Activated CD4-positive, alpha-beta memory T cell treated with anti-CD3 and anti-CD28 coated beads for 36 hours (primary cell): ENCODE measurements at regions not wholly inside any gene's neighbourhood (a gene's known extent, or its start where the extent isn't known, plus 50 kb on each side); places are given as distances from the start of the nearest gene placed in this dataset.
"Not testable (repeated sequence)": the region's sequence is repeated elsewhere in the genome, so short reads cannot be mapped to it uniquely, and the experiment has no call there.

Experiments
- CTCF ChIA-PET: fragments of 350-600 bp; sonication (Branson Sonifier 250); formaldehyde crosslinking; loops from one replicate; lab custom pipeline; 2021; ENCODE audit warnings: antibody characterized with exemption, inconsistent platforms; lab: Charles Lee
- POLR2A ChIA-PET: fragments of 350-600 bp; sonication (Branson Sonifier 250); formaldehyde crosslinking; loops from one replicate; lab custom pipeline; 2021; ENCODE audit warnings: antibody characterized with exemption; lab: Charles Lee
- DNase-seq: peaks from one replicate; pipeline ENCODE4 v3.0.0-alpha.2; 2020
- H3K27ac Mint-ChIP-seq: one replicate; pipeline ENCODE4 v1.8.0; 2021; ENCODE audit warnings: mixed read lengths
- H3K27me3 Mint-ChIP-seq: one replicate; pipeline ENCODE4 v1.8.0; 2021; ENCODE audit warnings: mixed read lengths
- H3K36me3 Mint-ChIP-seq: one replicate; pipeline ENCODE4 v1.8.0; 2021; ENCODE audit warnings: mixed read lengths
- H3K4me1 Mint-ChIP-seq: one replicate; pipeline ENCODE4 v1.8.0; 2021; ENCODE audit warnings: low read depth, mixed read lengths
- H3K4me3 Mint-ChIP-seq: one replicate; pipeline ENCODE4 v1.8.0; 2021; ENCODE audit warnings: mild to moderate bottlenecking, mixed read lengths
- H3K9me3 Mint-ChIP-seq: one replicate; pipeline ENCODE4 v1.8.0; 2021; ENCODE audit warnings: mixed read lengths
- intact Hi-C: fragments of 100-400 bp; cut with micrococcal nuclease; formaldehyde crosslinking; loops from one replicate; pipeline ENCODE4 v1.15.1; 2023

DNA sequence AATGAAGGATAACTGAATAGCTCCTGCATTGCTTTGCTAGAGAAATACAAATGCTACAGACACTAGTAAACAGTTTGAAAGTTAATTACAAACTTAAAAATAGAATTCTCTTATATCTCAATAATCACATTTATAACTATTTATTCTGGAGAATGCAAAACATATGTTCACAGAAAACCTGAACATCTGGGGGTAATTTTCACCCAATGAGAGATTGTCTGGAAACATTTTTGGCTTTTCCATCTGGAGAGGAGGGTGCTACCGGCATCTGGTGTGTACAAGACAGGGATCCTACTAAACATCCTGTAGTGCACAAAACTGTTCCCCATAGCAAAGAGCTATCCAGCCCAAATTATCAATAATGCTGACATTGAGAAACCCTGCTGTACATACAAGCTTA, 378.4 kb upstream of the CHORDC1 start:
- no peaks in the 10 kb centered on the region for H3K36me3 Mint-ChIP-seq
- ChIA-PET POLR2A (no interaction called here), CTCF (no interaction called here)
- intact Hi-C loops = no loop called here
- H3K4me1 Mint-ChIP-seq = no peaks in the 10 kb centered on the region
- no peak overlapping the region for H3K27ac Mint-ChIP-seq
- DNase-seq = no peak
- H3K27me3 Mint-ChIP-seq = no peaks in the 10 kb centered on the region
- no peak overlapping the region for H3K4me3 Mint-ChIP-seq
- peaks cover 4% of the 10 kb centered on the region for H3K9me3 Mint-ChIP-seq

DNA sequence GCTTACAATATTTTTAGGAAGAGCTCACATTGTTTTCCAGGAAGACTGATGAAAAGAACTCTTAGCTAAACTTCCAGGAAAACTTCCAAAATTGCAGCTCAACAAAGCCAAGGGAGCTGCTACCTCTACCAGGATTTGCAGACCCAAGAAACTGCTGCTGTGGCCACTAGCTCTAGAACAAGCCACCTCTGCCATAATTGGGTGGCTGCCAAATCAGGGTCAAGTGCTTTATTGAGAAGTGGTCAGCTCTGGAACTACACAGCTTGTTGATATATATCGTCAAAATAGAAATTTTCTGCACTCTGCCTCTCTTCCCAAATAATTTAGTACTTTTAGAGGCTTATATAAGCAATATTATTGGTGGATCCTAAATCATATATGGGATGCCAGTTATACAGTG, 371.8 kb upstream of the CHORDC1 start:
- ChIA-PET CTCF (no interaction called here), POLR2A (no interaction called here)
- H3K27ac Mint-ChIP-seq = no peak overlapping the region
- H3K36me3 Mint-ChIP-seq = no peaks in the 10 kb centered on the region
- H3K4me3 Mint-ChIP-seq = no peak overlapping the region
- H3K4me1 Mint-ChIP-seq = no peaks in the 10 kb centered on the region
- DNase-seq = no peak
- H3K27me3 Mint-ChIP-seq = no peaks in the 10 kb centered on the region
- intact Hi-C loops = no loop called here
- peaks cover 7% of the 10 kb centered on the region for H3K9me3 Mint-ChIP-seq

DNA sequence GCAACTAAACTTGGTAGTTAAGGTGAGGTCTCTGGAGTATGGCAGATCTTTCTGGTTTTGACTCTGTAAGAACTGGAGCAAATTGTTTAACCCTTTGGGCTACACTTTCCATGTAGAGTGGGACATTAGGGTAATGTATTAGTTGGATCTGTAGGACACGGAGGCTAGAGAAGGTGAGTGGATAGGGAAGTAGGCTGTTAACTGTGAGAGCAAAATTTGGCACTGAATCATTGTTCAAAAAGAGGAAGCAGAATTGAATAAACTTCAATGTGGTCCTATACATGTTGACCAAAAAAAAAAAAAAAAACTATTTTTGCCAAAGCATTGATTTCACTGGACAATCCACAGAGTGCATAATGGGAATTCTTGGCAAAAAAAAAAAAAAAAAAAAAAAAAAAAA, 370.2 kb upstream of the CHORDC1 start:
- ChIA-PET POLR2A (no interaction called here), CTCF (no interaction called here)
- DNase-seq = no peak
- peaks cover 7% of the 10 kb centered on the region for H3K9me3 Mint-ChIP-seq
- H3K4me1 Mint-ChIP-seq = no peaks in the 10 kb centered on the region
- no peaks in the 10 kb centered on the region for H3K27me3 Mint-ChIP-seq
- H3K36me3 Mint-ChIP-seq = no peaks in the 10 kb centered on the region
- intact Hi-C loops = no loop called here
- H3K4me3 Mint-ChIP-seq = no peak overlapping the region
- no peak overlapping the region for H3K27ac Mint-ChIP-seq

DNA sequence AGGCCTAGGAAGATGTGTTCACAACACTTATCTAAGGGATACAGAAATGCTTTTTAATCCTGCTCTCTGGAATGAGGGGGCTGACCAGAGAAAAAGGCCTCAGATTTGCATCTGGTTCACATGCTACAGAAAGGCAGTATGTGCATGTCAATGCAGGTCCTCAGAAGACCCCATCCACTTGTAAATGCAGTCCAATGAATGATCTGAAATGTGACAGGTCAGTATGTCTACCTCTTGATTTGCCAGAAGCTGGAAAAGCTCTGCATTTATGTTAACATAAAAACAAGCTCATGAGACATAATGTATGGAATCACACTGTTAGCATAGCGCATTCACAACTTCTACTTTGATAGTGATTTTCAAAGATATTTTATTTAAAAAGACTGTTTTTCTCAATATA, 367.4 kb upstream of the CHORDC1 start:
- no peaks in the 10 kb centered on the region for H3K27me3 Mint-ChIP-seq
- H3K9me3 Mint-ChIP-seq = peaks cover 7% of the 10 kb centered on the region
- H3K4me1 Mint-ChIP-seq = no peaks in the 10 kb centered on the region
- CTCF ChIA-PET = no interaction called here
- intact Hi-C loops = no loop called here
- DNase-seq = no peak
- POLR2A ChIA-PET = no interaction called here
- H3K27ac Mint-ChIP-seq = no peak overlapping the region
- H3K4me3 Mint-ChIP-seq = no peak overlapping the region
- no peaks in the 10 kb centered on the region for H3K36me3 Mint-ChIP-seq

DNA sequence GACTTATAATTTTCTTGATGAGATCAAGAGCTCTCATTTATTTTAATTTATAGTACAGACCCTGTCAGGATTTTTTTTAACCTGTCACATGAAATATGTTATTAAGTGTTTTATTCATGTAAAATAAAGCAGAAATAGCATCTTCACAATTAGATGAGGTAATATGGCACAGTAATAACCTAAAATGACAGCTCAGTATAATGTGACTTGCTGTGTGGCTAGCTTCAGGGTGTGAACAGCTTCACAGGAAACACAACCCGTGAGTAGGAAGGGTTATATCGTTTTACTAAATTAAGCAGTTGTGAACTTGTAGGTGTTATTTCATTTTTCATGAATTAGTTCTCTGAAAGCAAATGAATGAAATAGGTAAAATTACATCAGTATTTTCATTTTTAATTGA, 366.9 kb upstream of the CHORDC1 start:
- ChIA-PET POLR2A (no interaction called here), CTCF (no interaction called here)
- DNase-seq = no peak
- Mint-ChIP-seq H3K27me3 (no peaks in the 10 kb centered on the region), H3K4me3 (no peak overlapping the region), H3K36me3 (no peaks in the 10 kb centered on the region), H3K9me3 (peaks cover 7% of the 10 kb centered on the region), H3K4me1 (no peaks in the 10 kb centered on the region), H3K27ac (no peak overlapping the region)
- intact Hi-C loops = no loop called here

DNA sequence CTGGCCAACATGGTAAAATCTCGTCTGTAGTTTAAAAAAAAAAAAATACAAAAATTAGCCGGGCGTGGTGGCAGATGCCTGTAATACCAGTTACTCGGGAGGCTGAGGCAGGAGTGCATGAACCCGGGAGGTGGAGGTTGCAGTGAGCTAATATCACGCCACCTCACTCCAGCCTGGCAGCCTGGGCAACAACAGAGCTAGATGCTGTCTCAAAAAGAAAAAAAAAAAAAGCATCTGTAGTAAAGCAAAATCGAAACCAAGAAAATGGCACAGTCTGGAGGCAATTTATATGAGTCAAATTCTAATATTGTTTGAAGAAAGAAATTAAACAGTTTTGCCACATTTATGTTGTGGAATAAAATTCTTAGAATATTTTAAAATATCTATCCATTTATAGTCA, 365.0 kb upstream of the CHORDC1 start:
- DNase-seq = no peak
- intact Hi-C loops = no loop called here
- POLR2A ChIA-PET = no interaction called here
- CTCF ChIA-PET = no interaction called here
- no peak overlapping the region for H3K4me3 Mint-ChIP-seq
- H3K27me3 Mint-ChIP-seq = no peaks in the 10 kb centered on the region
- H3K27ac Mint-ChIP-seq = no peak overlapping the region
- no peaks in the 10 kb centered on the region for H3K4me1 Mint-ChIP-seq
- H3K9me3 Mint-ChIP-seq = peaks cover 1% of the 10 kb centered on the region
- H3K36me3 Mint-ChIP-seq = no peaks in the 10 kb centered on the region

DNA sequence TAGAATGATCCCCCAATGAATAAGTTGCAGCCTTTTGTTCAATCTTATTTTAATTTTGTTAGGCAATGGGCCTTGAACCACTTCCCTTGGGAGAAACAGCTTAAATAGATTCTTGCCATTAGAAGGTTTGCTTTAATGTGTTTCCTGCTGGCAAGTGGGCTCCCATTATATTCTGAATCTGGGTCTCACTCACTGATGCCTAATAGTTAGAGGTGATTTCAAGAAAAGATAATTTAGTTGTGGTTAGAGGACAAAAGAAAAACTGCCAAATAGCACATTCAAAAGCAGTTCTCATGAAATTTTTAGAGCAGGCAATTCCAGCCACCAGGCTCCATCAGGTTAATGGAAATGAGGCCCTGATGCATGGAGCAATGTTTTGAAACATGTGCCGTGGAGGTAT, 362.6 kb upstream of the CHORDC1 start:
- intact Hi-C loops = no loop called here
- H3K27me3 Mint-ChIP-seq = no peaks in the 10 kb centered on the region

DNA sequence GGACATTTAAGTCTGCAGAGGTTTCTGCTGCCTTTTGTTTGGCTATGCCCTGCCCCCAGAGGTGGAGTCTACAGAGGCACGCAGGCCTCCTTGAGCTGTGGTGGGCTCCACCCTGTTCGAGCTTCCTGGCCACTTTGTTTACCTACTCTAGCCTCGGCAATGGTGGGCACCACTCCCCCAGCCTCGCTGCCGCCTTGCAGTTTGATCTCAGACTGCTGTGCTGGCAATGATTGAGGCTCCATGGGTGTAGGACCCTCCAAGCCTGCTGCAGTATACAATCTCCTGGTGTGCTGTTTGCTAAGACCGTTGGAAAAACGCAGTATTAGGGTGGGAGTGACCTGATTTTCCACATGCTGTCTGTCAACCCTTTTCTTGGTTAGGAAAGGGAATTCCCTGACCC, 360.1 kb upstream of the CHORDC1 start:
- peaks cover 17% of the 10 kb centered on the region for H3K9me3 Mint-ChIP-seq
- H3K36me3 Mint-ChIP-seq, POLR2A ChIA-PET, CTCF ChIA-PET, H3K4me3 Mint-ChIP-seq, intact Hi-C loops, H3K4me1 Mint-ChIP-seq, H3K27me3 Mint-ChIP-seq, DNase-seq, H3K27ac Mint-ChIP-seq: not testable (repeated sequence)

More for the DNA sequence above, 362.6 kb upstream of the CHORDC1 start:
- POLR2A ChIA-PET = no interaction called here
- no peaks in the 10 kb centered on the region for H3K4me1 Mint-ChIP-seq
- DNase-seq = no peak
- peaks cover 11% of the 10 kb centered on the region for H3K9me3 Mint-ChIP-seq
- CTCF ChIA-PET = no interaction called here
- no peaks in the 10 kb centered on the region for H3K36me3 Mint-ChIP-seq
- H3K27ac Mint-ChIP-seq = no peak overlapping the region
- H3K4me3 Mint-ChIP-seq = no peak overlapping the region

DNA sequence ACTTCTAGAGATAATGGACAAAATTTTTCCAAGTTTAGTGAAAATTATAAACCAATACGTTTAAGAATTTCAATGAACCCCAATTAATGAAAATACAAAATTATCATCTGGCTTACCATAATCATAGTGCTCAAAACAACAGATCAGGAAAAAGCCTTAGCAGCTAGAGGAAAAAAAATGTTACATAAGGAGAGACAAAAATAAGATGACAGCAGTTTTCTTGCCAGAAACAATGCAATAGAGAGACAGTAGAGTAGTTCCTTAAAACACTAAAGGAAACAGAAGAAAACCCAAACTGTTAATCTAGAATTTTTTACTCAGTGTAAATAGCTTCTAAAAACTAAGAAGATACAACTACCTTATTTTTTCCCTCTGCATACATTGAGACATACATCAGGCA, 341.7 kb upstream of the CHORDC1 start:
- Mint-ChIP-seq H3K4me3 (no peak overlapping the region), H3K9me3 (peaks cover 10% of the 10 kb centered on the region), H3K27ac (no peak overlapping the region), H3K27me3 (no peaks in the 10 kb centered on the region), H3K36me3 (no peaks in the 10 kb centered on the region), H3K4me1 (no peaks in the 10 kb centered on the region)
- POLR2A ChIA-PET = no interaction called here
- CTCF ChIA-PET = no interaction called here
- intact Hi-C loops = no loop called here
- DNase-seq = no peak

DNA sequence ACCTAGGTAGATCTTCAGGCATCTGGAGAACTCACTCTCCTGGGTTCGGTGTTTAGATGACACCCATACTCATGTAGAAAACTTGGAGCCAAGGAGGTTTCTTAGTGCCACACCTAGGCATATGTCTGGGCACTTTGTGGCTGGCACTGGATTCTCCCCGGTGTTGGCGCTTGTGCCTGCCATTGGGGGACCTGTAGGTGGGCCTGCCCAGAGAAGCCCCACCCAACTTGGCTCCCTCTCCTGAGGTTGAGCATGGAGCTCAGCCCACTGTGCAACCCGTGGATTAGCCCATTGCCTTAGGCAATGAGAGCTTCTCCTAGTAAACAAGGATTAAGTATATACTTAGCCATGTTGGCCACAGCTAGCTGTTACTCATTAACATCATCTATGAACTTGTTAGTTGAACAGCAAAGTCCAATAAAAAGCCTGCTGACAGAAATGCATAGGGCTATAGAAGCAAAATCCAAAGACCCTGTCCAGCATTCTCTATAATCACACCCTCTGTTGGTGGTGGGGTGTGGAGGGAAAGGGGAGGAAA, 335.5 kb upstream of the CHORDC1 start:
- no peaks in the 10 kb centered on the region for H3K27me3 Mint-ChIP-seq
- ChIA-PET POLR2A (no interaction called here), CTCF (no interaction called here)
- H3K36me3 Mint-ChIP-seq = no peaks in the 10 kb centered on the region
- intact Hi-C loops = no loop called here
- DNase-seq = no peak
- no peak overlapping the region for H3K27ac Mint-ChIP-seq
- no peak overlapping the region for H3K4me3 Mint-ChIP-seq
- H3K4me1 Mint-ChIP-seq = no peaks in the 10 kb centered on the region
- H3K9me3 Mint-ChIP-seq = peaks cover 13% of the 10 kb centered on the region

DNA sequence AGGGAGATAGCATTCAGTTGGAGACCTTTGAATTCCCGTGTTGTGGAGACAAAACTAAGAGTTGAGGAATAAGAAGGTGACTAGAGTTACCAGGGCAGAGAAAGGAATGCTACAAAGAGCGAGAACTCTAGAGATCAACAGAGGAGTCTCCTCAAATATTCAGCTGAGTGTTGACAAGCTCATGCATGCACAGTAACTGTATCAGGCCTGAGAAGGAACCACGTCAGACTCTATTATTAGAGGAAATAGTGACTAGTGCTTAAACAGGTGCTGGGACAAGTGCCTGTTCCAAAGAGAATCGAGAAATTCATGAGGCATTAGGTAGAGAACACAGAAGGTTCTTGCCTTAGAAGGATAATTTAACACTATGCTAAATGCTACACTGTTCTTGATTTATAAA, 333.8 kb upstream of the CHORDC1 start:
- ChIA-PET CTCF (no interaction called here), POLR2A (no interaction called here)
- Mint-ChIP-seq H3K36me3 (no peaks in the 10 kb centered on the region), H3K4me1 (no peaks in the 10 kb centered on the region), H3K4me3 (no peak overlapping the region), H3K27ac (no peak overlapping the region), H3K27me3 (no peaks in the 10 kb centered on the region), H3K9me3 (peaks cover 11% of the 10 kb centered on the region)
- intact Hi-C loops = no loop called here
- no peak for DNase-seq

DNA sequence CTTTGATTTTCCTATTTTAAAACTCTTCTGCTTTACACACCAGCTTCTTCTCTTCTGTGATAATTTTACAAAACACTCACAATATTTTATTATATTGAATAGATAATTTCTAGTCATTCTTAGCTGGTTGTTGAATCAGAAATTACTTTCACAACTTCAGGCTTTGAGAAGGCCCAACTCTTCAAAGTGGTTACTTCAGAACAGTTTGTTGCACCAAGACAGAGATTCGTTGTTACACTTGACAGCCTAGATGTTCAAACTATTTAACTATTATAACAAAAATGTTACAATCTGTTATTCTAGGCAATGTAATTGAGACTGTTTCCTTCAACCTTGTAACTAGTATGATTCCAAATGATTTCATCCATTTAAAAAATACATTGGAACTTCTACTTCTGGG, 333.2 kb upstream of the CHORDC1 start:
- CTCF ChIA-PET = no interaction called here
- DNase-seq = no peak

DNA sequence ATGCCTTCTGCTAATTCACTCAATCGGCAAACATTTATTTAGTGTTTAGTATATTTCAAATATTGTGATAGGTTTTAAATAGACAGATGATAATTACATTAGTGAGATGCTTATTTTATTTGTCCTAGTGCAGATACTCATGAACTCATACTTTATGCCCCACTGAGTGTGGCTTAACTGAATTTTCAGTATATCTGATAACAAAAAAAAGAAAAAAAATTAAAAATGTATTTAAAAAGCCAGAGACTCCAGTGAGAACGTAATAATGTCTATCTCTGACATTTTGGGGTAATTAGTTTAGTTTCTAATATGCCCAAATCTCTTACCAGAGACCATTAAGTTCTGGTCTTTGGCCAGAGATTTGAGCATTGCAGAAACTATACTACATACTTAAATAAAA, 332.6 kb upstream of the CHORDC1 start:
- H3K4me1 Mint-ChIP-seq = no peaks in the 10 kb centered on the region
- POLR2A ChIA-PET = no interaction called here
- H3K9me3 Mint-ChIP-seq = peaks cover 11% of the 10 kb centered on the region
- H3K27ac Mint-ChIP-seq = no peak overlapping the region
- H3K27me3 Mint-ChIP-seq = no peaks in the 10 kb centered on the region
- H3K4me3 Mint-ChIP-seq = no peak overlapping the region
- CTCF ChIA-PET = no interaction called here
- H3K36me3 Mint-ChIP-seq = no peaks in the 10 kb centered on the region
- DNase-seq = no peak
- intact Hi-C loops = no loop called here

More for the DNA sequence above, 333.2 kb upstream of the CHORDC1 start:
- H3K9me3 Mint-ChIP-seq = peaks cover 11% of the 10 kb centered on the region
- no peak overlapping the region for H3K27ac Mint-ChIP-seq
- no peaks in the 10 kb centered on the region for H3K36me3 Mint-ChIP-seq
- POLR2A ChIA-PET = no interaction called here
- no peaks in the 10 kb centered on the region for H3K4me1 Mint-ChIP-seq
- no peak overlapping the region for H3K4me3 Mint-ChIP-seq
- intact Hi-C loops = no loop called here
- no peaks in the 10 kb centered on the region for H3K27me3 Mint-ChIP-seq
